Dendritic cell treated with granulocyte-macrophage colony-stimulating factor and Interleukin-4, amounts not matched to agents 40 ng/mL and 50 ng/mL, for 4 days (primary cell): ENCODE measurements at regions not wholly inside any gene's neighbourhood (a gene's known extent, or its start where the extent isn't known, plus 50 kb on each side); places are given as distances from the start of the nearest gene placed in this dataset.

Experiments
- H3K27ac Mint-ChIP-seq: one replicate; pipeline ENCODE4 v1.8.0; 2022; ENCODE audit warnings: mild to moderate bottlenecking, mixed read lengths
- H3K27me3 Mint-ChIP-seq: one replicate; pipeline ENCODE4 v1.8.0; 2022; ENCODE audit warnings: mild to moderate bottlenecking, mixed read lengths
- H3K36me3 Mint-ChIP-seq: one replicate; pipeline ENCODE4 v1.8.0; 2022; ENCODE audit warnings: low read depth, mixed read lengths
- H3K4me1 Mint-ChIP-seq: one replicate; pipeline ENCODE4 v1.8.0; 2022; ENCODE audit warnings: low read depth, mixed read lengths
- H3K4me3 Mint-ChIP-seq: one replicate; pipeline ENCODE4 v1.8.0; 2022; ENCODE audit warnings: mild to moderate bottlenecking, moderate library complexity, mixed read lengths
- H3K9me3 Mint-ChIP-seq: one replicate; pipeline ENCODE4 v1.8.0; 2022; ENCODE audit warnings: mixed read lengths
- intact Hi-C: fragments of 100-400 bp; cut with micrococcal nuclease; formaldehyde crosslinking; loops from one replicate; pipeline ENCODE4 v1.15.0; 2022

- Mint-ChIP-seq H3K36me3 (no peaks in the 10 kb centered on the region), H3K27me3 (peaks cover 2% of the 10 kb centered on the region), H3K4me1 (no peaks in the 10 kb centered on the region), H3K9me3 (peaks cover 21% of the 10 kb centered on the region), H3K27ac (no peak overlapping the region), H3K4me3 (no peak overlapping the region)
- intact Hi-C loops, result no loop called here
Observed at GRCh38 chr9:23532282-23532681, 293.8 kb downstream of the ELAVL2 start.

- Mint-ChIP-seq H3K36me3 (no peaks in the 10 kb centered on the region), H3K27me3 (peaks cover 7% of the 10 kb centered on the region), H3K4me3 (no peak overlapping the region), H3K27ac (no peak overlapping the region), H3K9me3 (no peaks in the 10 kb centered on the region), H3K4me1 (no peaks in the 10 kb centered on the region)
- intact Hi-C loops, result no loop called here
Observed at GRCh38 chr9:23537192-23538066, 288.6 kb downstream of the ELAVL2 start.

GRCh38 chr9:23538067-23538402 is 288.0 kb downstream of the ELAVL2 start:
- Mint-ChIP-seq H3K4me3 (no peak overlapping the region), H3K27ac (no peak overlapping the region), H3K4me1 (no peaks in the 10 kb centered on the region), H3K9me3 (no peaks in the 10 kb centered on the region), H3K36me3 (no peaks in the 10 kb centered on the region), H3K27me3 (peaks cover 7% of the 10 kb centered on the region)
- intact Hi-C loops, result no loop called here

- Mint-ChIP-seq H3K4me1 (no peaks in the 10 kb centered on the region), H3K9me3 (no peaks in the 10 kb centered on the region), H3K27me3 (peaks cover 7% of the 10 kb centered on the region), H3K4me3 (no peak overlapping the region), H3K27ac (no peak overlapping the region), H3K36me3 (no peaks in the 10 kb centered on the region)
- intact Hi-C loops, result no loop called here
Observed at GRCh38 chr9:23538461-23539003, 287.5 kb downstream of the ELAVL2 start.

- Mint-ChIP-seq H3K4me3 (no peak overlapping the region), H3K27me3 (peaks cover 7% of the 10 kb centered on the region), H3K36me3 (no peaks in the 10 kb centered on the region), H3K27ac (no peak overlapping the region), H3K4me1 (no peaks in the 10 kb centered on the region), H3K9me3 (no peaks in the 10 kb centered on the region)
- intact Hi-C loops, result no loop called here
Observed at GRCh38 chr9:23539311-23539710, 286.7 kb downstream of the ELAVL2 start.

- no peaks in the 10 kb centered on the region for H3K4me1 Mint-ChIP-seq
- peaks cover 8% of the 10 kb centered on the region for H3K9me3 Mint-ChIP-seq
- peaks cover 7% of the 10 kb centered on the region for H3K27me3 Mint-ChIP-seq
- H3K36me3 Mint-ChIP-seq, result no peaks in the 10 kb centered on the region
- intact Hi-C loops, result no loop called here
- no peak overlapping the region for H3K4me3 Mint-ChIP-seq
- H3K27ac Mint-ChIP-seq, result no peak overlapping the region
Observed at GRCh38 chr9:23541976-23542375, 284.1 kb downstream of the ELAVL2 start.

- no peak overlapping the region for H3K4me3 Mint-ChIP-seq
- H3K27me3 Mint-ChIP-seq, result peaks cover 4% of the 10 kb centered on the region
- peaks cover 13% of the 10 kb centered on the region for H3K9me3 Mint-ChIP-seq
- intact Hi-C loops, result no loop called here
- H3K36me3 Mint-ChIP-seq, result no peaks in the 10 kb centered on the region
- no peaks in the 10 kb centered on the region for H3K4me1 Mint-ChIP-seq
- no peak overlapping the region for H3K27ac Mint-ChIP-seq
Observed at GRCh38 chr9:23542438-23542837, 283.6 kb downstream of the ELAVL2 start.

GRCh38 chr9:23542927-23543326 is 283.1 kb downstream of the ELAVL2 start:
- H3K36me3 Mint-ChIP-seq, result no peaks in the 10 kb centered on the region
- H3K27me3 Mint-ChIP-seq, result peaks cover under 1% of the 10 kb centered on the region
- no peak overlapping the region for H3K27ac Mint-ChIP-seq
- H3K9me3 Mint-ChIP-seq, result peaks cover 15% of the 10 kb centered on the region
- intact Hi-C loops, result no loop called here
- no peak overlapping the region for H3K4me3 Mint-ChIP-seq
- no peaks in the 10 kb centered on the region for H3K4me1 Mint-ChIP-seq

GRCh38 chr9:23543419-23543818 is 282.6 kb downstream of the ELAVL2 start:
- no peak overlapping the region for H3K27ac Mint-ChIP-seq
- peaks cover 15% of the 10 kb centered on the region for H3K9me3 Mint-ChIP-seq
- no peak overlapping the region for H3K4me3 Mint-ChIP-seq
- intact Hi-C loops, result no loop called here
- no peaks in the 10 kb centered on the region for H3K27me3 Mint-ChIP-seq
- no peaks in the 10 kb centered on the region for H3K36me3 Mint-ChIP-seq
- H3K4me1 Mint-ChIP-seq, result no peaks in the 10 kb centered on the region

GRCh38 chr9:23545728-23546127 is 280.3 kb downstream of the ELAVL2 start:
- Mint-ChIP-seq H3K4me3 (no peak overlapping the region), H3K9me3 (peaks cover 15% of the 10 kb centered on the region), H3K27ac (no peak overlapping the region), H3K4me1 (no peaks in the 10 kb centered on the region), H3K27me3 (no peaks in the 10 kb centered on the region), H3K36me3 (no peaks in the 10 kb centered on the region)
- intact Hi-C loops, result no loop called here

GRCh38 chr9:23551311-23551721 is 274.7 kb downstream of the ELAVL2 start:
- H3K36me3 Mint-ChIP-seq, result no peaks in the 10 kb centered on the region
- intact Hi-C loops, result no loop called here
- no peak overlapping the region for H3K4me3 Mint-ChIP-seq
- peaks cover 13% of the 10 kb centered on the region for H3K9me3 Mint-ChIP-seq
- H3K27me3 Mint-ChIP-seq, result no peaks in the 10 kb centered on the region
- no peak overlapping the region for H3K27ac Mint-ChIP-seq
- H3K4me1 Mint-ChIP-seq, result no peaks in the 10 kb centered on the region

GRCh38 chr9:23551929-23552707 is 273.9 kb downstream of the ELAVL2 start:
- intact Hi-C loops, result no loop called here
- H3K4me1 Mint-ChIP-seq, result no peaks in the 10 kb centered on the region

GRCh38 chr9:23552876-23553601 is 273.0 kb downstream of the ELAVL2 start:
- intact Hi-C loops, result no loop called here
- H3K36me3 Mint-ChIP-seq, result no peaks in the 10 kb centered on the region
- H3K9me3 Mint-ChIP-seq, result peaks cover 16% of the 10 kb centered on the region
- H3K27me3 Mint-ChIP-seq, result no peaks in the 10 kb centered on the region
- H3K4me1 Mint-ChIP-seq, result no peaks in the 10 kb centered on the region
- no peak overlapping the region for H3K4me3 Mint-ChIP-seq
- H3K27ac Mint-ChIP-seq, result no peak overlapping the region

More at GRCh38 chr9:23551929-23552707, 273.9 kb downstream of the ELAVL2 start:
- H3K27me3 Mint-ChIP-seq, result no peaks in the 10 kb centered on the region
- H3K36me3 Mint-ChIP-seq, result no peaks in the 10 kb centered on the region
- peaks cover 13% of the 10 kb centered on the region for H3K9me3 Mint-ChIP-seq
- no peak overlapping the region for H3K4me3 Mint-ChIP-seq
- no peak overlapping the region for H3K27ac Mint-ChIP-seq

GRCh38 chr9:23554686-23555085 is 271.4 kb downstream of the ELAVL2 start:
- no peaks in the 10 kb centered on the region for H3K4me1 Mint-ChIP-seq
- H3K36me3 Mint-ChIP-seq, result no peaks in the 10 kb centered on the region
- intact Hi-C loops, result no loop called here
- no peak overlapping the region for H3K4me3 Mint-ChIP-seq
- H3K27ac Mint-ChIP-seq, result no peak overlapping the region
- peaks cover 19% of the 10 kb centered on the region for H3K9me3 Mint-ChIP-seq
- H3K27me3 Mint-ChIP-seq, result no peaks in the 10 kb centered on the region
